HCT116 (cell line): ENCODE measurements at regions not wholly inside any gene's neighbourhood (a gene's known extent, or its start where the extent isn't known, plus 50 kb on each side); places are given as distances from the start of the nearest gene placed in this dataset.

Experiments used
- ATAC-seq: fragments of 200-7000 bp; cut with Tn5 transposase; 2 replicates; pipeline ENCODE4 v1.9.1; 2020; ENCODE audit warnings: mild to moderate bottlenecking, moderate library complexity
- BruUV-seq: library from RNA; stranded (reverse); fragments of 400-500 nt; replicated peaks from 2 replicates; lab custom pipeline; 2021; lab: Mats Ljungman, UMichigan
- CTCF ChIA-PET: fragments of 300-600 bp; sonication (Branson Sonifier 250); formaldehyde crosslinking; loops from one replicate; lab custom pipeline; 2021; ENCODE audit warnings: antibody characterized with exemption; lab: Charles Lee
- POLR2A ChIA-PET: fragments of 300-600, 350-600 bp; sonication (Branson Sonifier 250); formaldehyde crosslinking; loops from one replicate; lab custom pipeline; 2021; ENCODE audit warnings: antibody characterized with exemption; lab: Charles Lee
- RAD21 ChIA-PET, 2 experiments: fragments of 300-600 bp; sonication (Branson Sonifier 250); formaldehyde crosslinking; loops; one replicate each; lab custom pipeline; 2023; ENCODE audit warnings: low total read pairs in 2 of 2; ENCODE audit not compliant: uncharacterized antibody in 2 of 2, unreplicated experiment in 2 of 2, low non-redundant PET in 1 of 2; lab: Charles Lee
- DNase-seq: peaks from one replicate; pipeline ENCODE4 v3.0.0-alpha.2; 2010; ENCODE audit warnings: low read depth, low spot score
- H2AFZ ChIP-seq: fragments of 200-600 bp; shearing (Covaris generic), sonication (generic); 2 replicates; pipeline ENCODE4 v1.6.1; 2017; ENCODE audit warnings: low read depth, mixed run types, mixed read lengths, antibody characterized with exemption, low read length; ENCODE audit not compliant: poor library complexity, severe bottlenecking
- H3K27ac ChIP-seq: 2 replicates; pipeline ENCODE4 v1.5.1; 2012; ENCODE audit warnings: low read depth, low read length
- H3K27me3 ChIP-seq: fragments of 200-600 bp; sonication (generic); 2 replicates; pipeline ENCODE4 v1.6.1; 2016; ENCODE audit warnings: mixed run types, low read length, mixed read lengths; ENCODE audit not compliant: insufficient read depth
- H3K36me3 ChIP-seq, 2 experiments: fragments of 200-500 bp in 1 of 2; fragments of 200-600 bp in 1 of 2; sonication (Bioruptor generic) in 1 of 2; sonication (generic) in 1 of 2; 2 replicates each; pipeline versions ENCODE4 v1.5.1 to v1.6.1; 2014 to 2016; ENCODE audit warnings: low read length in 2 of 2, inconsistent platforms in 1 of 2, mixed read lengths in 1 of 2, mixed run types in 1 of 2; ENCODE audit not compliant: insufficient read depth in 2 of 2, control insufficient read depth in 1 of 2
- H3K4me1 ChIP-seq, 2 experiments: fragments of 200-600 bp in 1 of 2; sonication (generic) in 1 of 2; 2 replicates each; pipeline versions ENCODE4 v1.5.1 to v1.6.1; 2012 to 2017; ENCODE audit warnings: low read length in 2 of 2, inconsistent platforms in 1 of 2, mild to moderate bottlenecking in 1 of 2, mixed read lengths in 1 of 2, mixed run types in 1 of 2, moderate library complexity in 1 of 2; ENCODE audit not compliant: insufficient read depth in 2 of 2, control insufficient read depth in 1 of 2
- H3K4me2 ChIP-seq: fragments of 200-600 bp; sonication (generic); 2 replicates; pipeline ENCODE4 v1.6.1; 2017; ENCODE audit warnings: mixed run types, low read length, mixed read lengths
- H3K4me3 ChIP-seq, 2 experiments: fragments of 200-600 bp in 1 of 2; sonication (generic) in 1 of 2; replicated peaks in 1 of 2; 2 replicates each; pipeline ENCODE4 v1.5.1; 2011 to 2016; ENCODE audit warnings: low read length in 2 of 2, control low read depth in 1 of 2, low read depth in 1 of 2, mild to moderate bottlenecking in 1 of 2, mixed read lengths in 1 of 2, mixed run types in 1 of 2
- H3K79me2 ChIP-seq: fragments of 200-600 bp; sonication (generic); 2 replicates; pipeline ENCODE4 v1.6.1; 2017; ENCODE audit warnings: mild to moderate bottlenecking, mixed run types, low read length, moderate library complexity, mixed read lengths; ENCODE audit not compliant: insufficient read depth
- H3K9ac ChIP-seq: fragments of 200-600 bp; sonication (generic); 2 replicates; pipeline ENCODE4 v1.6.1; 2016; ENCODE audit warnings: low read length, mixed read lengths
- H3K9me2 ChIP-seq: fragments of 200-600 bp; sonication (generic), shearing (Covaris generic); 2 replicates; pipeline ENCODE4 v1.6.1; 2017; ENCODE audit warnings: mixed run types, mild to moderate bottlenecking, moderate library complexity; ENCODE audit not compliant: insufficient read depth
- H3K9me3 ChIP-seq, 2 experiments: fragments of 200-500 bp in 1 of 2; fragments of 200-600 bp in 1 of 2; sonication (Bioruptor generic) in 1 of 2; sonication (generic) in 1 of 2; 2 replicates each; pipeline ENCODE4 v1.6.1; 2014 to 2017; ENCODE audit warnings: low read length in 2 of 2, mixed read lengths in 2 of 2, inconsistent platforms in 1 of 2, low read depth in 1 of 2, mild to moderate bottlenecking in 1 of 2, mixed run types in 1 of 2, moderate library complexity in 1 of 2; ENCODE audit not compliant: control insufficient read depth in 1 of 2, insufficient read depth in 1 of 2
- H4K20me1 ChIP-seq: fragments of 200-600 bp; sonication (generic), shearing (Covaris generic); 2 replicates; pipeline ENCODE4 v1.6.1; 2017; ENCODE audit warnings: mixed run types, mild to moderate bottlenecking, moderate library complexity; ENCODE audit not compliant: insufficient read depth
- CBX3 ChIP-seq: IDR thresholded peaks from 2 replicates; pipeline ENCODE4 v1.6.1; 2012; ENCODE audit warnings: low read depth
- ELF1 ChIP-seq: IDR thresholded peaks from 2 replicates; pipeline ENCODE4 v1.6.1; 2012; ENCODE audit warnings: low read depth, borderline replicate concordance
- EZH2 ChIP-seq: fragments of 200-600 bp; sonication (generic); IDR thresholded peaks from 2 replicates; pipeline ENCODE4 v1.6.1; 2017; ENCODE audit warnings: antibody characterized with exemption, mixed run types
- JUND ChIP-seq: IDR thresholded peaks from 2 replicates; pipeline ENCODE4 v1.6.1; 2012
- POLR2AphosphoS5 ChIP-seq: IDR thresholded peaks from 2 replicates; pipeline ENCODE4 v1.6.1; 2011; ENCODE audit warnings: mild to moderate bottlenecking, low read depth, low read length, moderate library complexity
- REST ChIP-seq: IDR thresholded peaks from 2 replicates; pipeline ENCODE4 v1.6.1; 2012; ENCODE audit warnings: low read depth
- ZBTB33 ChIP-seq: IDR thresholded peaks from 2 replicates; pipeline ENCODE4 v1.6.1; 2011; ENCODE audit warnings: mild to moderate bottlenecking, low read length, moderate library complexity; ENCODE audit not compliant: insufficient replicate concordance; ENCODE audit errors: extremely low read depth
- ZFX ChIP-seq: fragments of 450-650 bp; IDR thresholded peaks from 2 replicates; pipeline ENCODE4 v1.6.1; 2017
- intact Hi-C: fragments of 100-400 bp; cut with micrococcal nuclease; formaldehyde crosslinking; loops from 2 replicates; pipeline ENCODE4 v1.10.0; 2022
- TF ChIP-seq, protein P1 (sequence below): IDR thresholded peaks from 2 replicates; pipeline ENCODE4 v1.6.1; 2012
- TF ChIP-seq, protein P2 (sequence below), 3 experiments: fragments of 200-600 bp in 1 of 3; sonication (generic) in 1 of 3; IDR thresholded peaks in 2 of 3; conservative IDR thresholded peaks in 1 of 3; 2 replicates each; pipeline ENCODE4 v1.5.1; 2012 to 2017; ENCODE audit warnings: low read depth in 2 of 3, low read length in 2 of 3, antibody characterized with exemption in 1 of 3, borderline replicate concordance in 1 of 3, control low read depth in 1 of 3, mild to moderate bottlenecking in 1 of 3, mixed read lengths in 1 of 3, mixed run types in 1 of 3, moderate library complexity in 1 of 3; ENCODE audit not compliant: insufficient read depth in 1 of 3

DNA sequence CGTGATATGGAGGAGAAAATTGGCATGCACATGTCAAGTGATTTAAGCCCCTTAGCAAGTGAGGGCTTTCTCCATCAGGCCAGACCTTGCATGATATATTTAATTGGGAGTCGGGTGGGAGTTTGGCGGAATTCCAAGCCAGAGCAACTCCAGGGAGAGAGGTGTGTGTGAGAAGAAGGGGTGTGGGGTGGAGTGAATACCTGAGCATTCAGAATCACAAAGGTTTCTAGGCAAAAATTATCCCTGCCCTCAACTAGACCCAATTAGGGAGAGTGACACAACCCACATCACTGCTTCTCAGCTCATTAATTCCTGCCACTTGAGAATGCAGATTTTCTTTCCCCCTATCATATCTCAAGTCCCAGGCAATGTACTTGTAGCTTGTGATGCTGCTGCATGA lies 279.7 kb upstream of the TUT7 start:
- Histone ChIP-seq H3K4me3 (no peak overlapping the region), H3K9me3 (no peaks in the 10 kb centered on the region)
- TF ChIP-seq ZFX (no peak), EZH2 (no peak), CBX3 (no peak), POLR2AphosphoS5 (no peak), REST (no peak), ELF1 (no peak), ZBTB33 (no peak), JUND (no peak)
- TF ChIP-seq, protein P1, sequence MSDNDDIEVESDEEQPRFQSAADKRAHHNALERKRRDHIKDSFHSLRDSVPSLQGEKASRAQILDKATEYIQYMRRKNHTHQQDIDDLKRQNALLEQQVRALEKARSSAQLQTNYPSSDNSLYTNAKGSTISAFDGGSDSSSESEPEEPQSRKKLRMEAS, result no peak
- TF ChIP-seq, protein P2, sequence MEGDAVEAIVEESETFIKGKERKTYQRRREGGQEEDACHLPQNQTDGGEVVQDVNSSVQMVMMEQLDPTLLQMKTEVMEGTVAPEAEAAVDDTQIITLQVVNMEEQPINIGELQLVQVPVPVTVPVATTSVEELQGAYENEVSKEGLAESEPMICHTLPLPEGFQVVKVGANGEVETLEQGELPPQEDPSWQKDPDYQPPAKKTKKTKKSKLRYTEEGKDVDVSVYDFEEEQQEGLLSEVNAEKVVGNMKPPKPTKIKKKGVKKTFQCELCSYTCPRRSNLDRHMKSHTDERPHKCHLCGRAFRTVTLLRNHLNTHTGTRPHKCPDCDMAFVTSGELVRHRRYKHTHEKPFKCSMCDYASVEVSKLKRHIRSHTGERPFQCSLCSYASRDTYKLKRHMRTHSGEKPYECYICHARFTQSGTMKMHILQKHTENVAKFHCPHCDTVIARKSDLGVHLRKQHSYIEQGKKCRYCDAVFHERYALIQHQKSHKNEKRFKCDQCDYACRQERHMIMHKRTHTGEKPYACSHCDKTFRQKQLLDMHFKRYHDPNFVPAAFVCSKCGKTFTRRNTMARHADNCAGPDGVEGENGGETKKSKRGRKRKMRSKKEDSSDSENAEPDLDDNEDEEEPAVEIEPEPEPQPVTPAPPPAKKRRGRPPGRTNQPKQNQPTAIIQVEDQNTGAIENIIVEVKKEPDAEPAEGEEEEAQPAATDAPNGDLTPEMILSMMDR (IDR thresholded peaks at IDR 0.05 in 2 of 3, conservative IDR thresholded peaks at IDR 0.05 in 1 of 3; ENCODE audit: borderline replicate concordance in 1 of 3, insufficient read depth in 1 of 3, low read depth in 2 of 3, low read length in 2 of 3), result no peak
- TF ChIP-seq, all 23 proteins: peak for 0
- Histone ChIP-seq H3K4me2 (no peak overlapping the region), H3K4me1 (no peaks in the 10 kb centered on the region), H3K79me2 (no peaks in the 10 kb centered on the region), H4K20me1 (no peaks in the 10 kb centered on the region), H3K9me2 (no peaks in the 10 kb centered on the region), H3K9ac (no peak overlapping the region), H3K27ac (no peak overlapping the region), H3K27me3 (peaks cover 24% of the 10 kb centered on the region; the same call in 1 of the 2 replicates), H3K36me3 (no peaks in the 10 kb centered on the region), H2AFZ (no peak overlapping the region)
- ATAC-seq, result no peak
- ChIA-PET POLR2A (no interaction called here), RAD21 (no interaction called here), CTCF (no interaction called here)
- no TSS peak for BruUV-seq
- no peak for DNase-seq
- intact Hi-C loops, result no loop called here
